Immature natural killer cell (primary cell): ENCODE measurements at regions not wholly inside any gene's neighbourhood (a gene's known extent, or its start where the extent isn't known, plus 50 kb on each side); places are given as distances from the start of the nearest gene placed in this dataset.

ENCODE experiments used
- DNase-seq, 3 donors: peaks; one replicate each; pipeline ENCODE4 v3.0.0; 2022; ENCODE audit warnings: mixed read lengths in 1 of 3
- H3K27ac Mint-ChIP-seq, 6 donors: one replicate each; pipeline ENCODE4 v1.8.0; 2020; ENCODE audit warnings: mixed read lengths in 6 of 6, mild to moderate bottlenecking in 5 of 6, inconsistent platforms in 4 of 6, moderate library complexity in 3 of 6
- H3K27me3 Mint-ChIP-seq, 3 donors: one replicate each; pipeline ENCODE4 v1.8.0; 2020 to 2021; ENCODE audit warnings: low read depth in 3 of 3, mild to moderate bottlenecking in 3 of 3, mixed read lengths in 3 of 3, moderate library complexity in 3 of 3, inconsistent platforms in 1 of 3
- H3K36me3 Mint-ChIP-seq, 3 donors: one replicate each; pipeline ENCODE4 v1.8.0; 2020; ENCODE audit warnings: mixed read lengths in 3 of 3, inconsistent platforms in 2 of 3, mild to moderate bottlenecking in 2 of 3
- H3K4me1 Mint-ChIP-seq, 2 donors: one replicate each; pipeline ENCODE4 v1.8.0; 2020; ENCODE audit warnings: inconsistent platforms in 2 of 2, mild to moderate bottlenecking in 2 of 2, mixed read lengths in 2 of 2, moderate library complexity in 1 of 2
- H3K4me3 Mint-ChIP-seq, 5 donors: one replicate each; pipeline ENCODE4 v1.8.0; 2020; ENCODE audit warnings: mild to moderate bottlenecking in 5 of 5, mixed read lengths in 5 of 5, inconsistent platforms in 3 of 5, moderate library complexity in 3 of 5
- H3K9me3 Mint-ChIP-seq, 6 donors: one replicate each; pipeline ENCODE4 v1.8.0; 2020; ENCODE audit warnings: mild to moderate bottlenecking in 6 of 6, mixed read lengths in 6 of 6, inconsistent platforms in 4 of 6, moderate library complexity in 3 of 6

- H3K27ac Mint-ChIP-seq = no peak overlapping the region
- no peaks in the 10 kb centered on the region for H3K4me1 Mint-ChIP-seq
- H3K36me3 Mint-ChIP-seq = no peaks in the 10 kb centered on the region
- H3K9me3 Mint-ChIP-seq = peaks cover 4 to 16% (median 10%) of the 10 kb centered on the region in 6 donors
- DNase-seq = no peak
- peaks cover 0 to 3% (median 2%) of the 10 kb centered on the region in 3 donors for H3K27me3 Mint-ChIP-seq
- H3K4me3 Mint-ChIP-seq = no peak overlapping the region
These were observed 183.7 kb upstream of the DIO2 start for GRCh38 chr14:80395031-80395430.

GRCh38 chr14:80393766-80394165, 182.5 kb upstream of the DIO2 start:
- Mint-ChIP-seq H3K27ac (no peak overlapping the region), H3K4me1 (no peaks in the 10 kb centered on the region), H3K36me3 (no peaks in the 10 kb centered on the region), H3K4me3 (no peak overlapping the region), H3K27me3 (peaks cover 0 to 3% (median 2%) of the 10 kb centered on the region in 3 donors), H3K9me3 (peaks cover 4 to 20% (median 11%) of the 10 kb centered on the region in 6 donors)
- no peak for DNase-seq

GRCh38 chr14:80390906-80391305, 179.6 kb upstream of the DIO2 start:
- H3K36me3 Mint-ChIP-seq = no peaks in the 10 kb centered on the region
- peaks cover 2 to 19% (median 11%) of the 10 kb centered on the region in 6 donors for H3K9me3 Mint-ChIP-seq
- DNase-seq = no peak
- H3K27ac Mint-ChIP-seq = no peak overlapping the region
- no peaks in the 10 kb centered on the region for H3K4me1 Mint-ChIP-seq
- H3K27me3 Mint-ChIP-seq = peaks cover 0 to 5% (median 2%) of the 10 kb centered on the region in 3 donors
- H3K4me3 Mint-ChIP-seq = no peak overlapping the region

GRCh38 chr14:80388980-80389711, 177.8 kb upstream of the DIO2 start:
- H3K9me3 Mint-ChIP-seq = peaks cover 2 to 22% (median 11%) of the 10 kb centered on the region in 6 donors
- H3K4me3 Mint-ChIP-seq = no peak overlapping the region
- no peak for DNase-seq
- H3K4me1 Mint-ChIP-seq = no peaks in the 10 kb centered on the region
- H3K27ac Mint-ChIP-seq = no peak overlapping the region
- no peaks in the 10 kb centered on the region for H3K36me3 Mint-ChIP-seq
- peaks cover 0 to 3% (median 2%) of the 10 kb centered on the region in 3 donors for H3K27me3 Mint-ChIP-seq

GRCh38 chr14:80387563-80387981, 176.3 kb upstream of the DIO2 start:
- Mint-ChIP-seq H3K27me3 (peaks cover 0 to 3% (median 2%) of the 10 kb centered on the region in 3 donors), H3K9me3 (peaks cover 2 to 22% (median 9%) of the 10 kb centered on the region in 6 donors), H3K4me1 (no peaks in the 10 kb centered on the region), H3K4me3 (no peak overlapping the region), H3K36me3 (no peaks in the 10 kb centered on the region), H3K27ac (no peak overlapping the region)
- DNase-seq = no peak

GRCh38 chr14:80385336-80385735, 174.0 kb upstream of the DIO2 start:
- Mint-ChIP-seq H3K27me3 (peaks cover 0 to 3% (median 2%) of the 10 kb centered on the region in 3 donors), H3K9me3 (peaks cover 2 to 19% (median 10%) of the 10 kb centered on the region in 6 donors), H3K4me3 (no peak overlapping the region), H3K4me1 (no peaks in the 10 kb centered on the region), H3K36me3 (no peaks in the 10 kb centered on the region), H3K27ac (no peak overlapping the region)
- DNase-seq = no peak

- Mint-ChIP-seq H3K27me3 (peaks cover 0 to 2% (median 1%) of the 10 kb centered on the region in 3 donors), H3K36me3 (no peaks in the 10 kb centered on the region), H3K27ac (no peak overlapping the region), H3K4me3 (no peak overlapping the region), H3K9me3 (peaks cover 0 to 11% (median 7%) of the 10 kb centered on the region in 6 donors), H3K4me1 (no peaks in the 10 kb centered on the region)
- no peak for DNase-seq
These were observed 171.9 kb upstream of the DIO2 start for GRCh38 chr14:80383223-80383622.

- Mint-ChIP-seq H3K27me3 (peaks cover 0 to 1% (median 0%) of the 10 kb centered on the region in 3 donors), H3K4me1 (no peaks in the 10 kb centered on the region), H3K36me3 (no peaks in the 10 kb centered on the region), H3K27ac (no peak overlapping the region), H3K9me3 (peaks cover 0 to 12% (median 7%) of the 10 kb centered on the region in 6 donors), H3K4me3 (no peak overlapping the region)
- DNase-seq = no peak
These were observed 170.6 kb upstream of the DIO2 start for GRCh38 chr14:80381807-80382363.

GRCh38 chr14:80379035-80379434, 167.7 kb upstream of the DIO2 start:
- Mint-ChIP-seq H3K27me3 (peaks cover 0 to 2% (median 2%) of the 10 kb centered on the region in 3 donors), H3K9me3 (peaks cover 0 to 23% (median 10%) of the 10 kb centered on the region in 6 donors), H3K27ac (no peak overlapping the region), H3K4me3 (no peak overlapping the region), H3K4me1 (no peaks in the 10 kb centered on the region), H3K36me3 (no peaks in the 10 kb centered on the region)
- DNase-seq = no peak

GRCh38 chr14:80378084-80378690, 166.9 kb upstream of the DIO2 start:
- H3K36me3 Mint-ChIP-seq = no peaks in the 10 kb centered on the region
- no peaks in the 10 kb centered on the region for H3K4me1 Mint-ChIP-seq
- peaks cover 0 to 4% (median 2%) of the 10 kb centered on the region in 3 donors for H3K27me3 Mint-ChIP-seq
- H3K9me3 Mint-ChIP-seq = peaks cover 5 to 28% (median 15%) of the 10 kb centered on the region in 6 donors
- no peak overlapping the region for H3K4me3 Mint-ChIP-seq
- H3K27ac Mint-ChIP-seq = no peak overlapping the region
- DNase-seq = no peak

GRCh38 chr14:80364816-80365215, 153.5 kb upstream of the DIO2 start:
- H3K9me3 Mint-ChIP-seq = peaks cover 0 to 22% (median 7%) of the 10 kb centered on the region in 6 donors
- no peaks in the 10 kb centered on the region for H3K4me1 Mint-ChIP-seq
- H3K4me3 Mint-ChIP-seq = no peak overlapping the region
- H3K36me3 Mint-ChIP-seq = no peaks in the 10 kb centered on the region
- DNase-seq = no peak
- H3K27me3 Mint-ChIP-seq = peaks cover 0 to 1% (median 0%) of the 10 kb centered on the region in 3 donors
- H3K27ac Mint-ChIP-seq = no peak overlapping the region

- H3K27ac Mint-ChIP-seq = no peak overlapping the region
- no peak overlapping the region for H3K4me3 Mint-ChIP-seq
- no peaks in the 10 kb centered on the region for H3K36me3 Mint-ChIP-seq
- no peaks in the 10 kb centered on the region for H3K4me1 Mint-ChIP-seq
- peaks cover 0 to 22% (median 8%) of the 10 kb centered on the region in 6 donors for H3K9me3 Mint-ChIP-seq
- H3K27me3 Mint-ChIP-seq = peaks cover 0 to 1% (median 0%) of the 10 kb centered on the region in 3 donors
- DNase-seq = no peak
These were observed 153.0 kb upstream of the DIO2 start for GRCh38 chr14:80364274-80364673.

- Mint-ChIP-seq H3K4me1 (no peaks in the 10 kb centered on the region), H3K36me3 (no peaks in the 10 kb centered on the region), H3K9me3 (peaks cover 2 to 16% (median 8%) of the 10 kb centered on the region in 6 donors), H3K27me3 (peaks cover 0 to 2% (median 0%) of the 10 kb centered on the region in 3 donors), H3K27ac (no peak overlapping the region), H3K4me3 (no peak overlapping the region)
- no peak for DNase-seq
These were observed 146.8 kb upstream of the DIO2 start for GRCh38 chr14:80358112-80358511.

GRCh38 chr14:80356413-80356812, 145.1 kb upstream of the DIO2 start:
- no peak overlapping the region for H3K27ac Mint-ChIP-seq
- no peak for DNase-seq
- no peaks in the 10 kb centered on the region for H3K4me1 Mint-ChIP-seq
- H3K9me3 Mint-ChIP-seq = peaks cover 0 to 16% (median 8%) of the 10 kb centered on the region in 6 donors
- H3K36me3 Mint-ChIP-seq = no peaks in the 10 kb centered on the region
- peaks cover 0 to 2% (median 0%) of the 10 kb centered on the region in 3 donors for H3K27me3 Mint-ChIP-seq
- no peak overlapping the region for H3K4me3 Mint-ChIP-seq
